GM21390 (cell line): ENCODE measurements at regions not wholly inside any gene's neighbourhood (a gene's known extent, or its start where the extent isn't known, plus 50 kb on each side); places are given as distances from the start of the nearest gene placed in this dataset.
A peak's percentile ranks its signal among the peaks of the same experiment; 100 is the strongest.
"Not testable (repeated sequence)": the region's sequence is repeated elsewhere in the genome, so short reads cannot be mapped to it uniquely, and the experiment has no call there.

Experiments used
- ATAC-seq: cut with Tn5 transposase; IDR thresholded peaks from one replicate; pipeline ENCODE4 v1.9.1; 2021; ENCODE audit not compliant: unreplicated experiment

DNA sequence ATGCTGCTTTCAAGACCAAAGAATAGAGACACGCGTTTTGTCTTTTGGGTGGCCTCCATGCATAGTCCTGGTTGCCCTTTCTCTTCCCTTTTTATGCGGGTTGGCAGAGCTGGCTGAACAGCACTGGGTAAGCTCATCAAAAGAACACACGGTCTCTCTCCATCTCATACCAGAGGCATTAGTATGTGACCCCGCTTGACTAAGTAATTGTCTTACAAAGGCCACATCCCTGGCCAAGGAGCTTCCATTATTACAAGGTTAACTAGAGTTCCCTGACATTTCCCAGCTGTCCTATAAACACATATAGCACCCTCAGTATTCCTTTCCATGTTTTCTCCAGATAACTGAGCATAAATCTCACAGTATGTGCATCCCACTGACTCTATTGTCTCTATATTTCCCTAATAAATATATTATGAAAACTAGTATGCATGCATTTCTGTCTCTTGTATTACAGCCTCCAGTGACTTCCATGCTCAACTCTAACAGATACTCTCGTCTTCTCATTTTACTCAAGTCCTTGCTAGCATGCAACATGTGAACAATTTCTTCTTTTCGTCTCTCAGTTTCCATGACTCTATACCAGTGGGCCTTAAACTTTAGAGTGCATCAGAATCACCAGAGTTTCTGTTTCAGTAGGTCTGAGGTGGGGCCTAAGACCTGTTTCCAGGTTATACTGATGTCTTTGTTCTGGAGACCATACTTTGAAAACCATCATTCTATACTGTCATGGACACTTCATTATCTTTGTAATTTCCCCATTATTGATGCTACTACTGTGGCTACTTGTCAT, 247.7 kb upstream of the ARSJ start:
- ATAC-seq = peak; percentile 96

DNA sequence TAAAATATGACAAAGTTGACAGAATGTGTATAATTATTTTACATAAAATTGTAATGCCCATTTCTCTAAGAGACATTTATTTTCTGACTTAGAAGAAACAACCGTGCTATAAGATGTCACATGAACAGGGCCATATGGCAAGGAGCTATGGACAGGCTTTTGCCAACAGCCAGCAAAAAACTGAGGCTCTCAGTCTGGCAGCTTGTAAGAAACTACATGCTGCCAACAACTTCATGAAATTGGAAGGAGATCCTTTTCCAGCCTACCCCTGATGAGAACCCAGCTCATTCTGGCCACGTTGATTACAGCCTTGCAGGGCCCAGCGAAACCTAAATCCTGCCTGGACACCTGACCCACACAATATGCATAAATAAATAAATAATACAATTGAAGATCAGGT, 250.3 kb upstream of the ARSJ start:
- ATAC-seq = no peak

DNA sequence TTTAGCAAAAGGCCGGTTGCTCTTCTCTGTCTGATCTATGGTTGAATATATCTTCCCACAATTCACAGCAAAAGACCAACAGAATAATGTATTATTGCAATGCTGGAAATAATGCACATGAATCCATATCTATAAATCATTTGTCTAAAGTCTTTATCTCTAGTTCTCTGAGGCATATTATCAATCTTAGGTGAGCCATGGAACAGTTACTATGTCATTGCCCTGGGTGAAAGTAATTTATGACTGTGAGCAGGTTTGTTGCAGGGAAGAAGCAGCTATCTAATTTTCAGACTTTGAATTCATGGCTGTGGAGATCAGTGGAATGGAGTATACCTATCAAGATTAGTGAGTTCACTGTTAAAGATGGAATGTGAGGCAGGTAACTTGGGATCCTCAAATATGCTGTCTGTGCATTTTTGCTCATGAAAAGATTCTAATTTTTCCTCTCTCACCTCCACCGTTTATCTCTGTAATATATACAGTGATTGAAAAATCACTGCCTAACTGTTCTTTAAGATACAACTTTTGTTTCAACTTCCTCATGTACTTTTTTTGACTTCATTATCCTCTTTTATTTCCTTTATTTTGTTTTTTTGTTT, 256.8 kb upstream of the ARSJ start:
- no peak for ATAC-seq

DNA sequence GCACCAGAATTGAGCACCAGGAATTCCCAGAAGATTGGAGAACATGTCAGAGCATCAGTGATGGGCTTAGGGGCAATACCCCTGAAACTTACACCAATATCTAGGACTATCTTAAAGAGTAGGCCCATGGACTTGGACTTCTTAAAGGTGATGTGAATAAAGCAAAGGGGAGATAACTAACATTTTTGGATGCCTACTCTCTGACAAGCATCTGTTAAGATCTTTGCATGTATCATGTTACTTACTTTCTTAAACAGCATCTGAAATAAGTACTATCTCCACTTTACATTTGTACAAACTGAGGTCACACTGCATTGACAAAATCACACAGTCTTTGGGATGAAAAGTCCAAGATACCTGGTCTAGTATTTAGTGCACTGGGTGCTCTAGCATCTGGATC, 258.6 kb upstream of the ARSJ start:
- ATAC-seq = no peak

DNA sequence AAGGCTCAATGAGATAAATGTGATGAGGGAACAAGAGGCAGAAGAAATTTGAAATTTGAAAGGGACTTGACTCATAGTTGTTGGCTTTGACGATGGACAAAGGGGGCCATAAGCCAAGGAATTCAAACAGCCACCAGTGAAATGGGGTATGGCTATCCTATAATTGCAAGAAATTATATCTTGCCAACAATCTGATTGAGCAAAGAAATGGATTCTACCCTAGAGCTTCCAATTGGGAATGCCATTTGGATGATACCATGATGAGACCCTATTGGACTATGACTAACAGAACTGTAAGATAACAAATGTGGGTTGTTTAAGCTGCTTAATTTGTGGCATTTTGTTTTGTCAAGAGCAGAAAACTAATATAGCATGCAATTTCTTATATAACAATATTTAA, 270.1 kb upstream of the ARSJ start:
- ATAC-seq = no peak

DNA sequence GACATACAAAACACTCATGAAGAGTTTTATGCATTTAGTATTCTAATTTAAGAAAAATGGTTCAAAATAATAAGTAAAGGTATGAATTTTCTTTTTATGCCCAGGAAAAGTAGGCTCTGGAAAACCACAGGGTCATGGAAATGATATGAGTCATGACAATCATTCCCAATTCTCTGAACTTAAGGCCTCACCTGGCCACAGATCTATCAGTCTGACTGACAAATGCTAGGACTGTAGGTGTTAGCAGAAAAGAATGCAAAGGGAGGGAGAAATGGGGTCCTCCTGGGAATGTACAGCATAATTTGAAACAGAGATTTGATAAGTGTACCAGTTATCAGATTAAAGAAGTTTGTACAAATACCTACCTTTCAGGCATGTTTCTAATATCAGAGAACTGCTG, 270.5 kb upstream of the ARSJ start:
- no peak for ATAC-seq

DNA sequence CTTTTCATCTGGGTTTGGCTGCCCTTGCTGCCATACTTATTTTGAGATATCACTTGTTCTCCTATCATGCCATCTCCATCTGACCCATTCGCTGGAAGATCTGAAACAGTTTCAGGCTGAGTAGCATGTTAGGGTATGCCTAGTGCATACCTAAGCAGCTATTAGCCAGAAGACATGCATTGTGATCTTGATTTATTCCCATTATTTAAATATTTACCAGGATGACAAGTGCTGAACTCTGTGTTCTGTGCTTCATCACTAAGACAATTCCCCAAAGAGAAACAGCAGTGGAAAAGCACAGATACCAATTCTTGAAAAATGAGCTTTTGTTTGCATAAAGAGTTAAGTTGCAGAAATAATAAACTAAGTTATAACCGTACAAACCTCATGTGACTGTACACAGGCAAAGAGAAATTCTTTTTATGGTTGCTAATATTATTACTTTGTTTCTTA, 271.0 kb upstream of the ARSJ start:
- ATAC-seq = no peak

DNA sequence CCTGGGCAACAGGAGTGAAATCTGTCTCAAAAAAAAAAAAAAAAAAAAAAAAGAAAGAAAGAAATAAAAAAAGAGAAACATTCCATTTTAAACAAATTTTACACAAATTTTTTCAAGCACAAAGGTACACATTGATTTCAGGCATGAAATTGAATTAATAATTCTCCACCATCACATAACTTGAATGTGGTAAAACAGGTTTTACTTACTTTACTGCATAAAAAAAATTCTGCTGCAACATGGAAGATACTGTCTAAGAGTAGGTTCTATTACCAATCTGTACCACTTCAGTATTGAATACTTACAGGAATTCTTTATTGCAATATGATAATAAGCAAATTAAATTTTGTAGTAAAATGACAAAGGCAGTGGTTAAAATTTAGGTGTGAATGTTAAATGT, 271.6 kb upstream of the ARSJ start:
- ATAC-seq = no peak

DNA sequence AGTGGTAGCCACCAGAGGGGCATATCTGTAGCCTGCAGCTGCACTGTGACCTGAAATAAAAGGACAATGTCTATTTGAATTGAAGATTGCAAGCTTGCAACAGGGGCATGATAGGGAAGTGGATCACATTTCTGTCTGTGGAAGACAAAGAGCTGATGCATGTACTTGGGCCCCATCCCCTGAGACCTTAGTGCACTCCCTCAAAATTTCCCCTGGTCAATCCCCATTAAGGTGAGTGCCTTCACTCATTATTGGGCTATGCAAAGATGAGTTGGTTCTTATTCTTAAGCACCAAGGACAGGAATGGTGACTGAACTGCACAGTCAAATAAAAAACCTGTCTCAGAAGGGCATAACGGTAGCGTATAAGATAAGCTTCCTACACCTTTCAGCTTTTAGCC, 273.1 kb upstream of the ARSJ start:
- ATAC-seq = no peak

DNA sequence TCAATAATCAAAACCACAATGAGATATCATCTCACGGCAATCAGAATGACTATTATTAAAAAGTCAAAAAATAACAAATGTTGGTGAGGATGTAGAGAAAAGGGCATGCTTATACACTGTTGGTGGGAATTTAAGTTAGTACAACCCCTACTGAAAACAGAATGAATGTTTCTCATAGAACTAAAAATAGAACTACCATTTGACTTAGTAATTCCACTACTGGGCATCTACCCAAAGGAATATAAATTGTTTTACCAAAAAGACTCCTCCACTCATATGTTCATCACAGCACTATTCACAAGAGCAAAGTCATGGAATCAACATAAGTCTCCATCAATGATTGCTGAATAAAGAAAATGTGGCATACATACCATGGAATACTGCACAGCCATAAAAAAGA, 278.1 kb upstream of the ARSJ start:
- ATAC-seq = no peak

DNA sequence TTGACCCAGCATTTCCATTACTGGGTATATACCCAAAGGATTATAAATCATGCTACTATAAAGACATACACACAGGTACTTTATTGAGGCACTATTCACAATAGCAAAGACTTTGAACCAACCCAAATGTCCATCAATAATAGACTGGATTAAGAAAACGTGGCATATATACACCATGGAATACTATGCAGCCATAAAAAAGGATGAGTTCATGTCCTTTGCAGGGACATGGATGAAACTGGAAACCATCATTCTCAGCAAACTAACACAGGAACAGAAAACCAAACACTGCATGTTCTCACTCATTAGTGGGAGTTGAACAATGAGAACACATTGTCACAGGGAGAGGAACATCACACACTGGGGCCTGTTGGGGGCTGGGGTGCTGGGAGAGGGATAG, 283.0 kb upstream of the ARSJ start:
- ATAC-seq = not testable (repeated sequence)

DNA sequence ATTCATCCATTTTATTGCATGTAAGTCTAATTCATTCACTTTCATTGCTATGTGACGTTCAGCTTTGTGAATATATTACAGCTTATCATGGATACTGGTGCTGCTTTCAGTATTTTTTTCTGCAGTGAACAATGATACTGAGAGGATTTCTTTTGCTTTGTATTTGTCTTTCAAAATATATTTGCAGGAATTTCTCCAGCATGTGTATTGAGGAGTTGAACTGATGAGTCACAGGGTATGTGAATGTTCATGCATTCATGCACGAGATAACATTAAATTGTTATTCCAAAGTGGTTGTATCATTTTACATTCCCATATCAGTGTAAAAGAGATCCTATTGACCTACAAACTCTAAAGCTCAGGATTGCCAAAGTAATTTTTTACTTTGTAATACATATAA, 283.8 kb upstream of the ARSJ start:
- no peak for ATAC-seq

DNA sequence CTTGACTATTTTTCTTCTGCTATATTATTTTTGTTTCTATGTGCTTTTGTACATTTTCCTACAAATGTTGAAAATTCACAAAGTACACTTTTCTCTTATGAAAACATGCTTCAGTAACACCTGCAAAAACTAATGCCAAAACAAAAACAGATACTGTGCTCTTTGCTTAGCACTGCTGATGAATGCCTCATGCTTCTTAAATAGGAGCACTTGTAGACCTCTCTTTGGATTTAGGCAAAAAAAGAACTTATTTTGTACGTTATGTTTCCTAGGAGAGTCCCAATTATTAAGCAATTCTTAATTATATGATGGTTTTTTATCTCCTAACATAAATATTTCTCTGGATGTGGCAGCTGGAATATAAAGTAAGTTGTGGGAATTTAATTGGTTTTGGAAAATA, 285.0 kb upstream of the ARSJ start:
- no peak for ATAC-seq

DNA sequence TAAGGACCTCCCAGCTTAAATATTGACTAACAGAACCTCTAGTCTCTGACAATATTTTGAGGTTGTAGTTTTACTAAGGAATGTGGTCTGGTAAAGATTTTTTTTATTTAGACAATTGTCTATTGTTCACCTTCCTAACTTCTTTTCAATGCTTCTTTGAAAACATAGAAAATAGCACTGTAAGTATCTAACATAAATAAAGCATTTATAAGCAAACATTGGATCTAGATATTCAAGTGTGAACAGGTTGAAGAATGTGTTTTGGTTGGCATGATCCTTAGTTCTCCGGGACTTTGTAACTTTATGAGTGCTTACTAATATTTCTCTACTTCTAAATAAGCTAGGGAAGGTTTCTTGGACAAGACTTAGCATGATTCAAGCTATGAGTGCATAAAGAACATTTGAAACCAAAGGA, 285.4 kb upstream of the ARSJ start:
- ATAC-seq = no peak

DNA sequence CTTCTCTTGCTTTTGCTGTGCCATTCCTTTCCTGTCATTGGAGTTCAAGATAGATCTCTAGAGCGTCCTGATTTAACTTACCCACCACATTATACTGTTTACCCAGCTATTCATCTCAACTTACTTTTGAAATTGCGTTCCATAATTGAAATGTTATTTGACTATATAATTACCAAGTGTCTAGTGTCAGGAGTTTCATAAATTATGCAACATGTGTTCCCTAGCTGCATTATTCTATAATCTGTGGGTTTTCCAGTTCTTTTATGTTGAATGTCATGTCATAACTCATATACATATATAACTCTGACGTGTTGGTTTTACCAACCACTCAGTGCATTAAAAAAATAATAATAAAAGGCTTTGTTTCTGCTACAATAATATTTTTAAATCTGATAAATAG, 285.9 kb upstream of the ARSJ start:
- no peak for ATAC-seq

DNA sequence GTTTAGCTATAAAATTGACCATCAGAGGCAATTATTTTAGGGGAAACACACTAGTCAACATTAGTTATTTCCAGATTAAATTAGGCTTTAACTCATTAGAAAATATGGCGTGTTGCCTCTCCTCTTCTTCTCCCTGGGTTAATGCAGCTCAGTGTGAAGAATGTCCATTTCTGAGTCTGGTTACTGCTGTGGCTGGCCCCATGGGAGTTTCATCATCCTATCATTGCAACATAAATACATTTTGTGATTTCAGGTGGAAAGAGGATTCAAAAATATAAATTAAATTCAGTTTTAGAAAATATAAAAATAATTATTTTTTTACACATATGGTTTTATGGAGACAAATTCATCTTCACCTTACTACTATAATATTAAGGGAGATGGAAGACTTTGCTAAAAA, 288.5 kb upstream of the ARSJ start:
- ATAC-seq = no peak

DNA sequence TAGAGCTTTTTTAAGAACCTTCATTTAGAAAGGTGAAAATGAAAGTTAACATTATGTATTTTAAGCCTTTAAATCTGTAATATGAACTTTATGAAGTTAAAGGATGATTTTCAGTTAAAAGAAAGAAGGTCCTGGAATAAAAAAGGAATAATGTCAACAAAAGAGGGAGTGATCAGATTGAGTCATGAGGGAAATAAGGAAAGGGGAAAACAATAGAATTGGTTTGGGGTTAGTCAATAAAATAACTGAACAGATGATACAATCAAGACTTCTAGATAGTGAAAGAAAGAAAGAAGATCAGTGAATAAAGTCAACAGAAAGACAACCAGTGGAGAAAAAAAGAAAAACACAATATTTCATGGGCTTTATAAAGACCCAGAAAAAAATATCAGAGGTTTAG, 291.6 kb upstream of the ARSJ start:
- ATAC-seq = no peak

DNA sequence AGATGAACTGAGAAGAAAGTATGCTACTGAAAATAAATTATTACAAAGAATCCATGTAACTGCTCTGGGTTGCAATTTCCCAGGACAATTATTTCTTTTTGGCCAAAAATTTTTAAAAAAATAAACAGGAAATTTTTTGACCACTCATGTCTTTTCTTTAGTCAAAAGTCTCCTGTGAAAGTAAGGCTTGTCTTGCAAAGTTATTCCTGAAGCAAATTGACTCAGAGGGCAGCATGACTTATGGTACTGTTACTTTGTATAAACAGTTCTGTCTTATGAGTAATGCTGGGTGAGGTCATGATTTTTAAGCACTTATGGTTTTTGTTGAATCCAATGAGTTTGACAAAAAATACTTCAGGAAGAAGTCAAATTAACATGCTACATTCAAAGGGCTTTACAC, 292.8 kb upstream of the ARSJ start:
- ATAC-seq = no peak

DNA sequence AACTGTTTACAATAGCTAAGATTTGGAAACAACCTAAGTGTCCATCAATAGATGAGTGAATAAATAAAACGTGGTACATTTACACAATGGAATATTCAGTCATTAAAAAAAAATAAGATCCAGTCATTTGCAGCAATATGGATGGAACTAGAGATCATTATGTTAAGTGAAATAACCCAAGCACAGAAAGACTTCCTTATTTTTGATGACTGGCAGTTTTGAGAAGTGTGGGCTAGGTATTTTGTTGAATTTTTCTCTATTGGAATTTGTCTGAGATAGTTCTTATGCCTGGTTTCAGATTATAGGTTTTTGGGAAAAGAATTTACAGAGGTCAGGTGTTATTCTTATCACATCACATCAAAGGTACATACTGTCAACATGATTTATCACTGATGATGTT, 293.8 kb upstream of the ARSJ start:
- no peak for ATAC-seq

DNA sequence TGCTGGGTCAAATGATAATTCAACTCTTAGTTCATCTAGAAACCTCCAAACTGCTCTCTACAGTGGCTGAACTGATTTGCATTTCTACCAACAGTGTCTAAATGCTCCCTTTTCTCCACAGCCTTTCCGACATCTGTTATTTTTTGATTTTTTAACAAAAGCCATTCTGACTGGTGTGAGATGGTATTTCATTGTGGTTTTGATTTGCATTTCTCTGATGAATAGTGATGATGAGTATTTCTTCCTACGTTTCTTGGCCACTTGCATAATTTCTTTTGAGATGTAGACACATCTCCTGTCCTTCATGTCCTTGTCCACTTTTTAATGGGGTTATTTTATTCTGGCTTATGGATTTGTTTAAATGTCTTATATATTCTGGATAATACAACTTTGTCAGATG, 298.2 kb upstream of the ARSJ start:
- no peak for ATAC-seq

DNA sequence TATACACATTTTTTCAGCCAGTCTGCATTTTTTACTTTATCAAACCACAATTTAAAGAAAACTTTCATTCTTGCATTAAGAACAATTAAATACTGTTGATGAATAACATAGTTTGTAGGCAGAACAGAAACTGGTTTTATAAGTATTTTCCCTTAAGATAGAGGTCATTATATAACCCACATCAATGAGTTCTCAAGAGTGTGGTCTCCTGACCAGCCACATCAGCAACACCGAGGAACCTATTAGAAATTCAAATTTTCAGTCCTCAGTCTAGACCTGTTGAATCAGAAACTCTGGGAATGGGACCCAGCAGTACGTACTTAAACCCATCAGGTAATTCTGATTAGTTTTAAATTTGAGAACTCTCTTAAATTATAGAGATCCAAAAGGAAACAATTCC, 299.6 kb upstream of the ARSJ start:
- ATAC-seq = no peak

DNA sequence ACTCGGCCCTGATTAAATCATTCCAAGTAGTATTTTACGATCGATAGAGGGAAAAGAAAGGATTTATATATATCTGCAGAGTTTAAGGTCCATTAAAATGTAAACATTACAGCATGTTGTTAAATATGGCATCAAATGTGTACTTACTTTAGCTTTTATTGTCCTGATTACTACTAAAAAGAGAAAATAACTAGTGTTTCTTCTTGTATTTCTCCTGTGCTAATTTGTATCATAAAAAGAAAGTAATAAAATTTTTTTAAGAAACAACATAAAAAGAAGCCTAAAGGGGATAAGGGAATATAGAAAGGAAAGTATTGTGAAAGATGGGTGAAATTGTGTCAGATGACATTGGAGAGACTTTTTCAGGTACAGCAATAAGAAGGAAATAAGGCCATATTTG, 300.3 kb upstream of the ARSJ start:
- no peak for ATAC-seq

DNA sequence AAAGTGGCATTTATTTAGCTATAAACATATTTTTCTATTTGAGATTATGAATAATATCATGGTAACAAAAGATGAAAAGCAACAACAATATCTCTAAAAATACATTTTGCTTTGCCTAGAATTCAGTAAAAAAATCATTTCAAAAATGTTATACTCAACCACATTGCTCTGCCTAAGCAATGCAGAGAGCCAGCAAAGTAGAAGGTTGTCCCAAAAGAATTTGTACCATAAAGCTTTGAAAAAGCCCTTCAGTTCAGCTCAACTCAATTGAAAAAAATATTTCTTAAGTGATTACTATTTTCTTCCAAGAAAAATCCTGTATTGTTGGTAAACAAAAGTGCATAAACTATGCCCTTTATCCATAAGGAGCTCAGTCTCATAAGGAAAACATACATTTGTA, 301.2 kb upstream of the ARSJ start:
- ATAC-seq = no peak
